ENCODE measurements at regions not wholly inside any gene's neighbourhood (a gene's known extent, or its start where the extent isn't known, plus 50 kb on each side); places are given as distances from the start of the nearest gene placed in this dataset.

- H2AFZ ChIP-seq: no peak overlapping the region
- no peaks in the 10 kb centered on the region for H3K4me1 Mint-ChIP-seq
These were observed 814.5 kb downstream of the KCNJ18 start for GRCh38 chr17:22506861-22507260.

More at GRCh38 chr17:22506861-22507260, 814.5 kb downstream of the KCNJ18 start:
- Mint-ChIP-seq H3K9me3 (peaks cover 94% of the 10 kb centered on the region), H3K4me3 (no peak overlapping the region), H3K36me3 (ENCODE audit: low read depth) (peaks cover 29% of the 10 kb centered on the region), H3K27me3 (ENCODE audit: insufficient read depth, low read depth, poor library complexity) (peaks cover 12% of the 10 kb centered on the region), H3K27ac (no peak overlapping the region)
- no peaks in the 10 kb centered on the region for H3K79me2 ChIP-seq (replicated peaks; ENCODE audit: insufficient read depth)
- no peak overlapping the region for H3K4me3 ChIP-seq
- no peaks in the 10 kb centered on the region for H3K4me1 ChIP-seq (ENCODE audit: insufficient read depth)
- no peak overlapping the region for H3K27ac ChIP-seq (ENCODE audit: low read depth)
- TF ChIP-seq EZH2 (IDR thresholded peaks at IDR 0.05; ENCODE audit: low read depth, unreplicated experiment): no peak
- TF ChIP-seq JUNB (IDR thresholded peaks at IDR 0.05; ENCODE audit: unreplicated experiment): no peak
- TF ChIP-seq ZNF114 (CRISPR knock-in tag; IDR thresholded peaks at IDR 0.05): no peak
- no peak for TF ChIP-seq ETS1 (IDR thresholded peaks at IDR 0.05)
- no peak for TF ChIP-seq REST (IDR thresholded peaks at IDR 0.05; ENCODE audit: unreplicated experiment)
- no peak for TF ChIP-seq ZNF462 (CRISPR knock-in tag; IDR thresholded peaks at IDR 0.05)
- no peak for TF ChIP-seq EZH2phosphoT487 (IDR thresholded peaks at IDR 0.05; ENCODE audit: unreplicated experiment)
- TF ChIP-seq CTCF (conservative IDR thresholded peaks at IDR 0.05; ENCODE audit: low read depth in 2 of 2): no peak
- no peak for TF ChIP-seq NANOG (IDR thresholded peaks at IDR 0.05; ENCODE audit: borderline replicate concordance)
- no peak for TF ChIP-seq STAT1 (IDR thresholded peaks at IDR 0.05; ENCODE audit: unreplicated experiment)
- TF ChIP-seq POLR2AphosphoS5 (IDR thresholded peaks at IDR 0.05; ENCODE audit: low read depth): no peak
- no peak for TF ChIP-seq ZNF331 (CRISPR knock-in tag; IDR thresholded peaks at IDR 0.05; ENCODE audit: low read depth)
- no peak for TF ChIP-seq CREB1 (CRISPR knock-in tag; IDR thresholded peaks at IDR 0.05; ENCODE audit: low read depth)
- H3K27me3 ChIP-seq (ENCODE audit: insufficient read depth): no peaks in the 10 kb centered on the region
- H3F3A ChIP-seq (replicated peaks; ENCODE audit: low read depth): no peaks in the 10 kb centered on the region
- H3K4me2 ChIP-seq: no peak overlapping the region
- H3K9me2 ChIP-seq (ENCODE audit: insufficient read depth): no peaks in the 10 kb centered on the region
- ATAC-seq (no peak), DNase-seq (ENCODE audit: low spot score) (no peak)
- H4K20me1 ChIP-seq (replicated peaks; ENCODE audit: insufficient read depth): no peaks in the 10 kb centered on the region
- H3K36me3 ChIP-seq (ENCODE audit: insufficient read depth): no peaks in the 10 kb centered on the region; the same call in 1 of the 2 replicates
